ENCODE measurements at regions not wholly inside any gene's neighbourhood (a gene's known extent, or its start where the extent isn't known, plus 50 kb on each side); places are given as distances from the start of the nearest gene placed in this dataset.

- Histone ChIP-seq H3K9me3 (ENCODE audit: low read length) (no peaks in the 10 kb centered on the region), H3K36me3 (ENCODE audit: insufficient read depth, low read length) (no peaks in the 10 kb centered on the region), H3K4me1 (ENCODE audit: insufficient read depth, low read length) (no peaks in the 10 kb centered on the region), H3K27ac (ENCODE audit: low read depth, low read length) (no peak overlapping the region), H3K27me3 (ENCODE audit: insufficient read depth, low read length, poor library complexity, severe bottlenecking) (no peaks in the 10 kb centered on the region), H3K4me3 (ENCODE audit: low read length) (no peak overlapping the region)
- POLR2A ChIA-PET, result no interaction called here
- H3K4me1 Mint-ChIP-seq, result no peaks in the 10 kb centered on the region
- CTCF ChIA-PET, result interaction anchor here (1.0 kb wide), 1 partner anchor 9 kb away, joined by 3 read pairs; no protein-coding TSS in a partner anchor
- no peak overlapping the region for H3K4me3 Mint-ChIP-seq
- H3K27ac Mint-ChIP-seq, result no peak overlapping the region
- no peaks in the 10 kb centered on the region for H3K36me3 Mint-ChIP-seq
- no peak for DNase-seq
- H3K27me3 Mint-ChIP-seq, result no peaks in the 10 kb centered on the region
- peaks cover 0 to 13% (median 2%) of the 10 kb centered on the region in 5 donors for H3K9me3 Mint-ChIP-seq
Observed at GRCh38 chr11:30811226-30811755, 225.1 kb upstream of the MPPED2 start.

GRCh38 chr11:30810116-30810515, 224.0 kb upstream of the MPPED2 start:
- ChIA-PET POLR2A (no interaction called here), CTCF (no interaction called here)
- no peak overlapping the region for H3K4me3 ChIP-seq (ENCODE audit: low read length)
- no peaks in the 10 kb centered on the region for H3K9me3 ChIP-seq (ENCODE audit: low read length)
- no peaks in the 10 kb centered on the region for H3K36me3 Mint-ChIP-seq
- H3K27ac Mint-ChIP-seq, result no peak overlapping the region
- H3K4me1 ChIP-seq (ENCODE audit: insufficient read depth, low read length), result no peaks in the 10 kb centered on the region
- H3K27me3 Mint-ChIP-seq, result no peaks in the 10 kb centered on the region
- no peaks in the 10 kb centered on the region for H3K27me3 ChIP-seq (ENCODE audit: insufficient read depth, low read length, poor library complexity, severe bottlenecking)
- no peak for DNase-seq
- no peaks in the 10 kb centered on the region for H3K36me3 ChIP-seq (ENCODE audit: insufficient read depth, low read length)
- H3K9me3 Mint-ChIP-seq, result peaks cover 0 to 18% (median 4%) of the 10 kb centered on the region in 5 donors
- no peak overlapping the region for H3K27ac ChIP-seq (ENCODE audit: low read depth, low read length)
- no peak overlapping the region for H3K4me3 Mint-ChIP-seq
- H3K4me1 Mint-ChIP-seq, result no peaks in the 10 kb centered on the region

- H3K4me1 Mint-ChIP-seq, result no peaks in the 10 kb centered on the region
- no peak overlapping the region for H3K27ac Mint-ChIP-seq
- Histone ChIP-seq H3K27me3 (ENCODE audit: insufficient read depth, low read length, poor library complexity, severe bottlenecking) (no peaks in the 10 kb centered on the region), H3K36me3 (ENCODE audit: insufficient read depth, low read length) (no peaks in the 10 kb centered on the region), H3K4me1 (ENCODE audit: insufficient read depth, low read length) (no peaks in the 10 kb centered on the region), H3K4me3 (ENCODE audit: low read length) (no peak overlapping the region), H3K27ac (ENCODE audit: low read depth, low read length) (no peak overlapping the region), H3K9me3 (ENCODE audit: low read length) (no peaks in the 10 kb centered on the region)
- no peak for DNase-seq
- H3K27me3 Mint-ChIP-seq, result no peaks in the 10 kb centered on the region
- ChIA-PET CTCF (interaction anchor here (1.1 kb wide), 1 partner anchor 10 kb away, joined by 3 read pairs; no protein-coding TSS in a partner anchor), POLR2A (no interaction called here)
- no peaks in the 10 kb centered on the region for H3K36me3 Mint-ChIP-seq
- H3K4me3 Mint-ChIP-seq, result no peak overlapping the region
- H3K9me3 Mint-ChIP-seq, result peaks cover 0 to 13% (median 4%) of the 10 kb centered on the region in 5 donors
Observed at GRCh38 chr11:30801357-30801756, 215.2 kb upstream of the MPPED2 start.

- H3K4me3 Mint-ChIP-seq, result no peak overlapping the region
- no peaks in the 10 kb centered on the region for H3K4me1 Mint-ChIP-seq
- Histone ChIP-seq H3K4me1 (ENCODE audit: insufficient read depth, low read length) (no peaks in the 10 kb centered on the region), H3K36me3 (ENCODE audit: insufficient read depth, low read length) (no peaks in the 10 kb centered on the region), H3K27ac (ENCODE audit: low read depth, low read length) (no peak overlapping the region), H3K4me3 (ENCODE audit: low read length) (no peak overlapping the region), H3K9me3 (ENCODE audit: low read length) (no peaks in the 10 kb centered on the region), H3K27me3 (ENCODE audit: insufficient read depth, low read length, poor library complexity, severe bottlenecking) (no peaks in the 10 kb centered on the region)
- no peak overlapping the region for H3K27ac Mint-ChIP-seq
- no peaks in the 10 kb centered on the region for H3K36me3 Mint-ChIP-seq
- ChIA-PET POLR2A (no interaction called here), CTCF (no interaction called here)
- H3K27me3 Mint-ChIP-seq, result no peaks in the 10 kb centered on the region
- DNase-seq, result no peak
- peaks cover 0 to 11% (median 2%) of the 10 kb centered on the region in 5 donors for H3K9me3 Mint-ChIP-seq
Observed at GRCh38 chr11:30800904-30801303, 214.8 kb upstream of the MPPED2 start.

- ChIA-PET CTCF (no interaction called here), POLR2A (no interaction called here)
- no peak overlapping the region for H3K4me3 ChIP-seq (ENCODE audit: low read length)
- no peak overlapping the region for H3K27ac ChIP-seq (ENCODE audit: low read depth, low read length)
- no peak overlapping the region for H3K4me3 Mint-ChIP-seq
- no peaks in the 10 kb centered on the region for H3K9me3 ChIP-seq (ENCODE audit: low read length)
- H3K9me3 Mint-ChIP-seq, result peaks cover 0 to 6% (median 0%) of the 10 kb centered on the region in 5 donors
- no peak overlapping the region for H3K27ac Mint-ChIP-seq
- no peaks in the 10 kb centered on the region for H3K27me3 Mint-ChIP-seq
- H3K36me3 ChIP-seq (ENCODE audit: insufficient read depth, low read length), result no peaks in the 10 kb centered on the region
- H3K27me3 ChIP-seq (ENCODE audit: insufficient read depth, low read length, poor library complexity, severe bottlenecking), result no peaks in the 10 kb centered on the region
- H3K36me3 Mint-ChIP-seq, result no peaks in the 10 kb centered on the region
- H3K4me1 ChIP-seq (ENCODE audit: insufficient read depth, low read length), result no peaks in the 10 kb centered on the region
- H3K4me1 Mint-ChIP-seq, result no peaks in the 10 kb centered on the region
- no peak for DNase-seq
Observed at GRCh38 chr11:30798547-30799236, 212.5 kb upstream of the MPPED2 start.

- Histone ChIP-seq H3K36me3 (ENCODE audit: insufficient read depth, low read length) (no peaks in the 10 kb centered on the region), H3K9me3 (ENCODE audit: low read length) (no peaks in the 10 kb centered on the region), H3K27ac (ENCODE audit: low read depth, low read length) (no peak overlapping the region), H3K4me1 (ENCODE audit: insufficient read depth, low read length) (no peaks in the 10 kb centered on the region), H3K27me3 (ENCODE audit: insufficient read depth, low read length, poor library complexity, severe bottlenecking) (no peaks in the 10 kb centered on the region), H3K4me3 (ENCODE audit: low read length) (no peak overlapping the region)
- Mint-ChIP-seq H3K4me1 (peaks cover 0 to 2% (median 0%) of the 10 kb centered on the region in 3 donors), H3K4me3 (no peak overlapping the region), H3K9me3 (peaks cover 0 to 12% (median 3%) of the 10 kb centered on the region in 5 donors), H3K27me3 (no peaks in the 10 kb centered on the region), H3K27ac (no peak overlapping the region), H3K36me3 (no peaks in the 10 kb centered on the region)
- POLR2A ChIA-PET, result no interaction called here
- DNase-seq, result no peak
- CTCF ChIA-PET, result no interaction called here
Observed at GRCh38 chr11:30789270-30789669, 203.1 kb upstream of the MPPED2 start.

GRCh38 chr11:30788849-30789248, 202.7 kb upstream of the MPPED2 start:
- Mint-ChIP-seq H3K4me3 (no peak overlapping the region), H3K4me1 (peaks cover 0 to 2% (median 0%) of the 10 kb centered on the region in 3 donors), H3K27ac (no peak overlapping the region), H3K9me3 (peaks cover 0 to 12% (median 3%) of the 10 kb centered on the region in 5 donors), H3K27me3 (no peaks in the 10 kb centered on the region), H3K36me3 (no peaks in the 10 kb centered on the region)
- DNase-seq, result no peak
- Histone ChIP-seq H3K4me1 (ENCODE audit: insufficient read depth, low read length) (no peaks in the 10 kb centered on the region), H3K4me3 (ENCODE audit: low read length) (no peak overlapping the region), H3K9me3 (ENCODE audit: low read length) (no peaks in the 10 kb centered on the region), H3K27ac (ENCODE audit: low read depth, low read length) (no peak overlapping the region), H3K27me3 (ENCODE audit: insufficient read depth, low read length, poor library complexity, severe bottlenecking) (no peaks in the 10 kb centered on the region), H3K36me3 (ENCODE audit: insufficient read depth, low read length) (no peaks in the 10 kb centered on the region)
- ChIA-PET POLR2A (no interaction called here), CTCF (no interaction called here)

GRCh38 chr11:30786256-30787110, 200.3 kb upstream of the MPPED2 start:
- no peak overlapping the region for H3K27ac Mint-ChIP-seq
- Histone ChIP-seq H3K36me3 (ENCODE audit: insufficient read depth, low read length) (no peaks in the 10 kb centered on the region), H3K4me1 (ENCODE audit: insufficient read depth, low read length) (no peaks in the 10 kb centered on the region), H3K27ac (ENCODE audit: low read depth, low read length) (no peak overlapping the region), H3K27me3 (ENCODE audit: insufficient read depth, low read length, poor library complexity, severe bottlenecking) (no peaks in the 10 kb centered on the region), H3K4me3 (ENCODE audit: low read length) (no peak overlapping the region), H3K9me3 (ENCODE audit: low read length) (no peaks in the 10 kb centered on the region)
- H3K27me3 Mint-ChIP-seq, result peaks cover 0 to 2% of the 10 kb centered on the region in 2 donors
- no peaks in the 10 kb centered on the region for H3K36me3 Mint-ChIP-seq
- peaks cover 0 to 2% (median 0%) of the 10 kb centered on the region in 3 donors for H3K4me1 Mint-ChIP-seq
- DNase-seq, result no peak
- peaks cover 0 to 9% (median 3%) of the 10 kb centered on the region in 5 donors for H3K9me3 Mint-ChIP-seq
- ChIA-PET POLR2A (no interaction called here), CTCF (no interaction called here)
- no peak overlapping the region for H3K4me3 Mint-ChIP-seq
